ENCODE measurements at regions not wholly inside any gene's neighbourhood (a gene's known extent, or its start where the extent isn't known, plus 50 kb on each side); places are given as distances from the start of the nearest gene placed in this dataset.

- H2BK20ac ChIP-seq (ENCODE audit: low read depth, low read length): no peak overlapping the region
These were observed 189.4 kb upstream of the SHH start for GRCh38 chr7:156001496-156002260.

More at GRCh38 chr7:156001496-156002260, 189.4 kb upstream of the SHH start:
- no peak overlapping the region for H4K8ac ChIP-seq (ENCODE audit: low read depth in 2 of 2, low read length in 2 of 2)
- no peaks in the 10 kb centered on the region for H3K9me1 ChIP-seq (ENCODE audit: insufficient read depth, low read length)
- H2BK15ac ChIP-seq (ENCODE audit: low read depth, low read length): no peak overlapping the region
- H3K27ac ChIP-seq (ENCODE audit: insufficient read depth, low read length): no peak overlapping the region
- ATAC-seq (ENCODE audit: low read depth): no peak
- intact Hi-C loops (cut with micrococcal nuclease): no loop called here
- no peak overlapping the region for H2AFZ ChIP-seq (replicated peaks; ENCODE audit: low read length, poor library complexity)
- H4K20me1 ChIP-seq (ENCODE audit: insufficient read depth, low read length): no peaks in the 10 kb centered on the region
- CTCF ChIA-PET: no interaction called here
- DNase-seq: no peak
- no peak overlapping the region for H2AK5ac ChIP-seq (ENCODE audit: low read depth, low read length)
- H3K56ac ChIP-seq (ENCODE audit: extremely low read depth, insufficient read depth, low read length): no peak overlapping the region
- no peak overlapping the region for H4K91ac ChIP-seq (ENCODE audit: insufficient read depth, low read depth, low read length)
- dilution Hi-C loops (cut with HindIII; ENCODE audit: low sequenced_read_pairs, unreplicated experiment): no loop called here
- BruUV-seq (replicated peaks): no TSS peak
- no peak overlapping the region for H3K23ac ChIP-seq (ENCODE audit: low read depth, low read length)
- H3K4me3 ChIP-seq (ENCODE audit: insufficient read depth, low read depth, low read length): no peak overlapping the region
- no peak overlapping the region for H3K4me2 ChIP-seq (ENCODE audit: low read depth, low read length)
- in situ Hi-C loops (cut with MboI; ENCODE audit: low sequenced_read_pairs): no loop called here
- POLR2A ChIA-PET (ENCODE audit: unreplicated experiment): no interaction called here
- H3K18ac ChIP-seq (ENCODE audit: low read depth, low read length): no peak overlapping the region
- H3K4me1 ChIP-seq (ENCODE audit: control insufficient read depth, insufficient read depth, low read length): no peaks in the 10 kb centered on the region
- H3K9ac ChIP-seq (ENCODE audit: low read depth, low read length): no peak overlapping the region
- H2BK5ac ChIP-seq (ENCODE audit: low read depth, low read length, poor library complexity, severe bottlenecking): no peak overlapping the region
- TF ChIP-seq RFX5 (IDR thresholded peaks at IDR 0.05; ENCODE audit: low read depth, low read length): no peak
- TF ChIP-seq MXI1 (IDR thresholded peaks at IDR 0.05; ENCODE audit: borderline replicate concordance, low read depth, low read length): no peak
- TF ChIP-seq ELK1 (IDR thresholded peaks at IDR 0.05; ENCODE audit: borderline replicate concordance, low read depth, low read length): no peak
- no peak for TF ChIP-seq BHLHE40 (IDR thresholded peaks at IDR 0.05; ENCODE audit: low read depth, low read length)
- TF ChIP-seq MAFK (IDR thresholded peaks at IDR 0.05; ENCODE audit: low read depth, low read length): no peak
- no peak for TF ChIP-seq NFE2L2 (IDR thresholded peaks at IDR 0.05; ENCODE audit: low read depth, low read length)
- TF ChIP-seq POLR2A (IDR thresholded peaks at IDR 0.05; ENCODE audit: low read depth, low read length): no peak
- no peak for TF ChIP-seq CEBPB (IDR thresholded peaks at IDR 0.05; ENCODE audit: low read depth, low read length)
- no peak for TF ChIP-seq SMC3 (IDR thresholded peaks at IDR 0.05; ENCODE audit: low read depth, low read length)
- no peak for TF ChIP-seq FOS (IDR thresholded peaks at IDR 0.05; ENCODE audit: low read depth, low read length)
- no peak overlapping the region for H3K4ac ChIP-seq (ENCODE audit: low read depth, low read length)
- WGBS, 2 experiments (ENCODE audit: extremely low coverage in 2 of 2, insufficient read length in 1 of 2): 76% methylated on average over 8 of the region's 25 CpGs; no CpG with 5 or more reads in 1 of the 2 experiments
- H4K5ac ChIP-seq (ENCODE audit: low read depth, low read length): no peak overlapping the region
- no peak overlapping the region for H2BK120ac ChIP-seq (ENCODE audit: low read depth, low read length)
- H2AK9ac ChIP-seq (replicated peaks; ENCODE audit: low read depth, low read length, poor library complexity): no peak overlapping the region
- no peaks in the 10 kb centered on the region for H3K36me3 ChIP-seq (ENCODE audit: control insufficient read depth, insufficient read depth, low read length)
- H3K79me1 ChIP-seq (ENCODE audit: low read depth in 1 of 2, low read length in 2 of 2): no peaks in the 10 kb centered on the region
- H3K14ac ChIP-seq (replicated peaks; ENCODE audit: low read depth, low read length): no peak overlapping the region
- H3K27me3 ChIP-seq (ENCODE audit: control insufficient read depth, insufficient read depth, low read length): no peaks in the 10 kb centered on the region
- H3K9me3 ChIP-seq (ENCODE audit: control insufficient read depth, insufficient read depth, low read length): peaks cover 42% of the 10 kb centered on the region
